ENCODE measurements at regions not wholly inside any gene's neighbourhood (a gene's known extent, or its start where the extent isn't known, plus 50 kb on each side); places are given as distances from the start of the nearest gene placed in this dataset.

GRCh38 chr3:65019443-65020055 is 331.7 kb upstream of the ADAMTS9 start:
- TF ChIP-seq CTCF (IDR thresholded peaks at IDR 0.05) (no peak), POLR2A (IDR thresholded peaks at IDR 0.05; ENCODE audit: low read depth) (no peak), EP300 (IDR thresholded peaks at IDR 0.05) (no peak)
